HEK293 (cell line): ENCODE measurements at regions not wholly inside any gene's neighbourhood (a gene's known extent, or its start where the extent isn't known, plus 50 kb on each side); places are given as distances from the start of the nearest gene placed in this dataset.

Experiments
- CTCF ChIA-PET: fragments of 350-600 bp; formaldehyde crosslinking; extraction: SDS; loops from one replicate; lab custom pipeline; 2021; ENCODE audit warnings: antibody characterized with exemption; lab: Yijun Ruan, JAX
- POLR2A ChIA-PET: fragments of 300-600 bp; formaldehyde crosslinking; extraction: SDS; loops from one replicate; lab custom pipeline; 2020; ENCODE audit warnings: antibody characterized with exemption, inconsistent platforms; lab: Yijun Ruan, JAX
- H3K27ac ChIP-seq: fragments of 200-500 bp; sonication (Bioruptor generic); 2 replicates; pipeline ENCODE4 v1.5.1; 2014; ENCODE audit warnings: low read depth, low read length, control low read depth, inconsistent platforms; ENCODE audit errors: extremely low read depth
- H3K36me3 ChIP-seq, 2 experiments: fragments of 200-500 bp in 1 of 2; sonication (Bioruptor generic) in 1 of 2; 1 replicate in 1 of 2; 2 replicates in 1 of 2; pipeline ENCODE4 v1.5.1; 2014 to 2017; ENCODE audit warnings: inconsistent platforms in 2 of 2, low read length in 2 of 2; ENCODE audit not compliant: control insufficient read depth in 2 of 2, insufficient read depth in 1 of 2
- H3K4me1 ChIP-seq: fragments of 200-500 bp; sonication (Bioruptor generic); 2 replicates; pipeline ENCODE4 v1.5.1; 2014; ENCODE audit warnings: mild to moderate bottlenecking, low read length, inconsistent platforms; ENCODE audit not compliant: control insufficient read depth, insufficient read depth
- H3K4me3 ChIP-seq: 2 replicates; pipeline ENCODE4 v1.5.1; 2011; ENCODE audit warnings: low read depth, mild to moderate bottlenecking, control low read depth, low read length, moderate library complexity
- H3K9me3 ChIP-seq: fragments of 200-500 bp; sonication (Bioruptor generic); 2 replicates; pipeline ENCODE4 v1.5.1; 2014; ENCODE audit warnings: low read depth, low read length, inconsistent platforms; ENCODE audit not compliant: control insufficient read depth, insufficient read depth
- EGR2 ChIP-seq: fragments of 450-650 bp; formaldehyde crosslinking; IDR thresholded peaks from 2 replicates; pipeline ENCODE4 v1.5.1; 2016; ENCODE audit warnings: low read depth, missing biosample characterization, missing genetic modification characterization
- ELK4 ChIP-seq: IDR thresholded peaks from 2 replicates; pipeline ENCODE4 v1.6.1; 2011; ENCODE audit warnings: mild to moderate bottlenecking, low read depth, low read length, borderline replicate concordance
- FEZF1 ChIP-seq: fragments of 450-650 bp; formaldehyde crosslinking; IDR thresholded peaks from 2 replicates; pipeline ENCODE4 v1.5.1; 2016; ENCODE audit warnings: missing biosample characterization, missing genetic modification characterization
- GLI4 ChIP-seq: fragments of 450-650 bp; formaldehyde crosslinking; IDR thresholded peaks from 2 replicates; pipeline ENCODE4 v1.5.1; 2016; ENCODE audit warnings: missing biosample characterization, missing genetic modification characterization
- HOXC10 ChIP-seq: sonication (generic); formaldehyde crosslinking; IDR thresholded peaks from 2 replicates; pipeline ENCODE4 v1.8.1; 2023; ENCODE audit warnings: mild to moderate bottlenecking, missing genetic modification reagents
- PRDM6 ChIP-seq: fragments of 450-650 bp; formaldehyde crosslinking; IDR thresholded peaks from 2 replicates; pipeline ENCODE4 v1.5.1; 2017; ENCODE audit warnings: missing biosample characterization, missing genetic modification characterization
- SALL2 ChIP-seq: fragments of 450-650 bp; formaldehyde crosslinking; IDR thresholded peaks from 2 replicates; pipeline ENCODE4 v1.5.0; 2017; ENCODE audit warnings: missing biosample characterization, mild to moderate bottlenecking, missing genetic modification characterization, borderline replicate concordance
- SCRT2 ChIP-seq: fragments of 450-650 bp; formaldehyde crosslinking; IDR thresholded peaks from 2 replicates; pipeline ENCODE4 v1.5.1; 2016; ENCODE audit warnings: missing biosample characterization, missing genetic modification characterization
- TCF7L2 ChIP-seq: IDR thresholded peaks from 2 replicates; pipeline ENCODE4 v1.6.1; 2011; ENCODE audit warnings: low read depth, mild to moderate bottlenecking, inconsistent platforms, low read length, moderate library complexity, borderline replicate concordance
- TSHZ1 ChIP-seq: fragments of 450-650 bp; formaldehyde crosslinking; IDR thresholded peaks from 2 replicates; pipeline ENCODE4 v1.5.1; 2016; ENCODE audit warnings: missing biosample characterization, missing genetic modification characterization, borderline replicate concordance
- ZNF221 ChIP-seq: fragments of 450-650 bp; formaldehyde crosslinking; IDR thresholded peaks from 2 replicates; pipeline ENCODE4 v1.5.1; 2017; ENCODE audit warnings: missing biosample characterization, missing genetic modification characterization, borderline replicate concordance
- ZNF302 ChIP-seq: fragments of 450-650 bp; formaldehyde crosslinking; IDR thresholded peaks from 2 replicates; pipeline ENCODE4 v1.5.1; 2016; ENCODE audit warnings: missing biosample characterization, missing genetic modification characterization, low read depth
- ZNF350 ChIP-seq: fragments of 450-650 bp; formaldehyde crosslinking; IDR thresholded peaks from 2 replicates; pipeline ENCODE4 v1.5.0; 2017; ENCODE audit warnings: missing biosample characterization, mild to moderate bottlenecking, missing genetic modification characterization
- ZNF510 ChIP-seq: fragments of 450-650 bp; formaldehyde crosslinking; IDR thresholded peaks from 2 replicates; pipeline ENCODE4 v1.5.1; 2018; ENCODE audit warnings: mild to moderate bottlenecking, missing genetic modification characterization, missing biosample characterization; ENCODE audit not compliant: insufficient replicate concordance
- ZNF521 ChIP-seq: fragments of 450-650 bp; formaldehyde crosslinking; IDR thresholded peaks from 2 replicates; pipeline ENCODE4 v1.5.1; 2017; ENCODE audit warnings: missing biosample characterization, mild to moderate bottlenecking, missing genetic modification characterization
- ZNF600 ChIP-seq: fragments of 450-650 bp; formaldehyde crosslinking; IDR thresholded peaks from 2 replicates; pipeline ENCODE4 v1.5.1; 2016; ENCODE audit warnings: missing biosample characterization, missing genetic modification characterization
- ZNF660 ChIP-seq: fragments of 450-650 bp; IDR thresholded peaks from 2 replicates; pipeline ENCODE4 v1.5.1; 2018; ENCODE audit warnings: missing biosample characterization, mild to moderate bottlenecking, missing genetic modification characterization
- ZNF692 ChIP-seq: fragments of 450-650 bp; formaldehyde crosslinking; IDR thresholded peaks from 2 replicates; pipeline ENCODE4 v1.5.1; 2016; ENCODE audit warnings: missing biosample characterization, missing genetic modification characterization
- ZSCAN4 ChIP-seq: fragments of 450-650 bp; formaldehyde crosslinking; IDR thresholded peaks from 2 replicates; pipeline ENCODE4 v1.5.1; 2017; ENCODE audit warnings: missing biosample characterization, missing genetic modification characterization

- TF ChIP-seq ZNF350 (tag by site-specific recombination) (no peak), EGR2 (0 out of 2 replicates have a peak, but pooled peaks have one; percentile 13), SCRT2 (peak; percentile 52), TSHZ1 (tag by site-specific recombination) (no peak), FEZF1 (tag by site-specific recombination) (no peak), ZNF600 (tag by site-specific recombination) (no peak), HOXC10 (CRISPR knock-in tag) (no peak), PRDM6 (tag by site-specific recombination) (no peak), ZNF521 (tag by site-specific recombination) (no peak), ZNF221 (tag by site-specific recombination) (no peak), TCF7L2 (0 out of 2 replicates have a peak, but pooled peaks have one; percentile 34), ZNF660 (tag by site-specific recombination) (no peak), ZNF510 (tag by site-specific recombination) (no peak), ELK4 (no peak), GLI4 (tag by site-specific recombination) (no peak), ZNF302 (tag by site-specific recombination) (no peak), ZNF692 (no peak), SALL2 (no peak)
- TF ChIP-seq, all 188 proteins: peak for 5
Measured at GRCh38 chr15:93948726-93949125, 282.6 kb upstream of the MCTP2 start (continued).

- no peak overlapping the region for H3K4me3 ChIP-seq
- CTCF ChIA-PET: interaction anchor here (0.7 to 2.9 kb wide), 2 partner anchors 32 to 42 kb away, joined by 3 to 7 read pairs; no protein-coding TSS in a partner anchor
- 0 out of 2 replicates have a peak, but pooled peaks cover 5% of the 10 kb centered on the region for H3K4me1 ChIP-seq
- TF ChIP-seq TCF7L2 (no peak), ZSCAN4 (tag by site-specific recombination) (no peak)
- TF ChIP-seq, all 188 proteins: peak for 0
- H3K36me3 ChIP-seq: no peaks in the 10 kb centered on the region
- POLR2A ChIA-PET: no interaction called here
- no peak overlapping the region for H3K27ac ChIP-seq
- no peaks in the 10 kb centered on the region for H3K9me3 ChIP-seq
Measured at GRCh38 chr15:93943586-93943985, 287.8 kb upstream of the MCTP2 start.
